Activated B cell treated with CpG ODN at 0.5 μM for 24 hours (primary cell): ENCODE measurements at regions not wholly inside any gene's neighbourhood (a gene's known extent, or its start where the extent isn't known, plus 50 kb on each side); places are given as distances from the start of the nearest gene placed in this dataset.

ENCODE experiments used
- ATAC-seq: fragments of 200-7000 bp; cut with Tn5 transposase; one replicate; pipeline ENCODE4 v1.10.0; 2021; ENCODE audit warnings: low read depth, mild to moderate bottlenecking, moderate library complexity
- CTCF ChIA-PET: fragments of 350-600 bp; sonication (Branson Sonifier 250); formaldehyde crosslinking; loops from one replicate; lab custom pipeline; 2021; ENCODE audit warnings: antibody characterized with exemption; lab: Charles Lee
- POLR2A ChIA-PET: fragments of 350-600 bp; sonication (Branson Sonifier 250); formaldehyde crosslinking; loops from one replicate; lab custom pipeline; 2021; ENCODE audit warnings: antibody characterized with exemption; lab: Charles Lee
- DNase-seq: peaks from one replicate; pipeline ENCODE4 v3.0.0; 2022
- H3K27ac Mint-ChIP-seq: one replicate; pipeline ENCODE4 v1.8.0; 2020; ENCODE audit warnings: mixed read lengths
- H3K27me3 Mint-ChIP-seq: one replicate; pipeline ENCODE4 v1.8.0; 2021; ENCODE audit warnings: mixed read lengths
- H3K36me3 Mint-ChIP-seq: one replicate; pipeline ENCODE4 v1.8.0; 2021; ENCODE audit warnings: low read depth, mixed read lengths
- H3K4me1 Mint-ChIP-seq: one replicate; pipeline ENCODE4 v1.8.0; 2021; ENCODE audit warnings: mixed read lengths
- H3K4me3 Mint-ChIP-seq: one replicate; pipeline ENCODE4 v1.8.0; 2020; ENCODE audit warnings: mild to moderate bottlenecking, mixed read lengths
- H3K9me3 Mint-ChIP-seq: one replicate; pipeline ENCODE4 v1.8.0; 2020; ENCODE audit warnings: mixed read lengths
- intact Hi-C: fragments of 100-400 bp; cut with micrococcal nuclease; formaldehyde crosslinking; loops from one replicate; pipeline ENCODE4 v1.15.1; 2024
- TF ChIP-seq, protein P1 (sequence below): fragments of 200-600 bp; IDR thresholded peaks from one replicate; pipeline ENCODE4 v1.8.0; 2022; ENCODE audit warnings: antibody characterized with exemption, mild to moderate bottlenecking

DNA sequence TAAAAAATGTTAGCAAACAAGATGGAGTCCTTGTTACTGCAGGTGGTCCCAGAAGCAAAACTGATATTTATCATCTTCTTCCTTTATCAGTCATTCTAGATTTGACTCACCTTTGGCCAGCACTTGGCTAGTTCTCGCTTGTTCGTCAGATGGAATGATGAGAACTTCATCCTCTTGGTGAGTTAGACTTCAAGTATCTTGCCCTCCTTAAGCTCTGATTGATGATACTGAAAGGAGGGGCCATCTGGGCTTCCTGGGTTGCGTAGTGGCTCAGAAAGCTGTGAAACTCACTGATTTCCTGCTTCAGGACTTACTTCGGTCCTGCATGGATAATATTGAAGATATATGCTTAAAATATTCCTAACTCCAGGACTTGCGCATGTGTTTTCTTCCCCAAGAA is 1248.2 kb upstream of the CDH9 start:
- Mint-ChIP-seq H3K27me3 (no peaks in the 10 kb centered on the region), H3K36me3 (no peaks in the 10 kb centered on the region), H3K9me3 (peaks cover 5% of the 10 kb centered on the region), H3K4me1 (no peaks in the 10 kb centered on the region), H3K4me3 (no peak overlapping the region), H3K27ac (no peak overlapping the region)
- ChIA-PET POLR2A (no interaction called here), CTCF (no interaction called here)
- intact Hi-C loops = no loop called here
- TF ChIP-seq, protein P1, sequence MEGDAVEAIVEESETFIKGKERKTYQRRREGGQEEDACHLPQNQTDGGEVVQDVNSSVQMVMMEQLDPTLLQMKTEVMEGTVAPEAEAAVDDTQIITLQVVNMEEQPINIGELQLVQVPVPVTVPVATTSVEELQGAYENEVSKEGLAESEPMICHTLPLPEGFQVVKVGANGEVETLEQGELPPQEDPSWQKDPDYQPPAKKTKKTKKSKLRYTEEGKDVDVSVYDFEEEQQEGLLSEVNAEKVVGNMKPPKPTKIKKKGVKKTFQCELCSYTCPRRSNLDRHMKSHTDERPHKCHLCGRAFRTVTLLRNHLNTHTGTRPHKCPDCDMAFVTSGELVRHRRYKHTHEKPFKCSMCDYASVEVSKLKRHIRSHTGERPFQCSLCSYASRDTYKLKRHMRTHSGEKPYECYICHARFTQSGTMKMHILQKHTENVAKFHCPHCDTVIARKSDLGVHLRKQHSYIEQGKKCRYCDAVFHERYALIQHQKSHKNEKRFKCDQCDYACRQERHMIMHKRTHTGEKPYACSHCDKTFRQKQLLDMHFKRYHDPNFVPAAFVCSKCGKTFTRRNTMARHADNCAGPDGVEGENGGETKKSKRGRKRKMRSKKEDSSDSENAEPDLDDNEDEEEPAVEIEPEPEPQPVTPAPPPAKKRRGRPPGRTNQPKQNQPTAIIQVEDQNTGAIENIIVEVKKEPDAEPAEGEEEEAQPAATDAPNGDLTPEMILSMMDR = no peak
- ATAC-seq (no peak), DNase-seq (no peak)

DNA sequence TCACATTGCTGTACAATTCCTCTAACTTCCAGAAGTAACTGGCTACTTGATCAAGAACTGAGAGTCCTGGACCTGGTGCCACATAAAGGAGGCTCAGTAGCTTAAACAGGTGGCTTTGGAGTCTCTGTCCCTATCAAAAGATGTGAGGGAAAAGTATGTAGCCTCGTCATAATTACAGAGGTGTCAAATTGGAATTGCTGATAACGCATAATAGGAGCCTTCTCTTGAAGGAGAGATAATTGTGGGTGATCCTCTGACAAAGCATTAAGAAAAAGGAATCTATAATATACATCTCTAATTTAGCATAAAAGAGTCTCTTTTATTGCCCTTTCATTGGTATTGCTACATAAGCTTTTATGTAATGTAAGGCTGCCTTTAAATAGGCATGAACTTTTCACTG is 1246.4 kb upstream of the CDH9 start:
- H3K27me3 Mint-ChIP-seq = no peaks in the 10 kb centered on the region
- H3K4me1 Mint-ChIP-seq = no peaks in the 10 kb centered on the region
- peaks cover 6% of the 10 kb centered on the region for H3K9me3 Mint-ChIP-seq
- intact Hi-C loops = no loop called here
- TF ChIP-seq, protein P1 = no peak
- no peak overlapping the region for H3K4me3 Mint-ChIP-seq
- ChIA-PET POLR2A (no interaction called here), CTCF (no interaction called here)
- no peak for ATAC-seq
- no peaks in the 10 kb centered on the region for H3K36me3 Mint-ChIP-seq
- no peak for DNase-seq
- H3K27ac Mint-ChIP-seq = no peak overlapping the region

DNA sequence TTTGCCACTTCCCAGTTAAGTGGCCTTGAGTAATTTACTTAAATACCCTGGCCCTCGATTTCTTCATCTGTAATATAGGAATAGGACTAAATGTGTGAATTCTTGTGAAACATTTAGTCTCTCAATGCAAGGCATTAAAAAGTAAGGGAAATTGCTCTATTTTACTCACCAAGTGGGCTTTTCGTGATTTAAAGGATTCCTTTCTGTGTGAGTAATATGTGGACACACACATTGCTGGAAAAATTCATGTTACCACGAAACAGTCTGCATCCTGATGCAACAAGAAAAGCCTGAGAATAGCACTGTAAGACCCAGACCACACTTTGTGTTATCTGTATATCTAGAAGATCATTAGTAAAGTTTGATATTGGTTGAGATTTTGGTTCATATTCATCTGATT is 1243.0 kb upstream of the CDH9 start:
- ATAC-seq = no peak
- ChIA-PET POLR2A (no interaction called here), CTCF (no interaction called here)
- H3K4me3 Mint-ChIP-seq = no peak overlapping the region
- H3K27me3 Mint-ChIP-seq = no peaks in the 10 kb centered on the region
- no peak overlapping the region for H3K27ac Mint-ChIP-seq
- intact Hi-C loops = no loop called here
- no peaks in the 10 kb centered on the region for H3K36me3 Mint-ChIP-seq
- H3K9me3 Mint-ChIP-seq = peaks cover 2% of the 10 kb centered on the region
- TF ChIP-seq, protein P1 = no peak
- DNase-seq = no peak
- H3K4me1 Mint-ChIP-seq = no peaks in the 10 kb centered on the region

DNA sequence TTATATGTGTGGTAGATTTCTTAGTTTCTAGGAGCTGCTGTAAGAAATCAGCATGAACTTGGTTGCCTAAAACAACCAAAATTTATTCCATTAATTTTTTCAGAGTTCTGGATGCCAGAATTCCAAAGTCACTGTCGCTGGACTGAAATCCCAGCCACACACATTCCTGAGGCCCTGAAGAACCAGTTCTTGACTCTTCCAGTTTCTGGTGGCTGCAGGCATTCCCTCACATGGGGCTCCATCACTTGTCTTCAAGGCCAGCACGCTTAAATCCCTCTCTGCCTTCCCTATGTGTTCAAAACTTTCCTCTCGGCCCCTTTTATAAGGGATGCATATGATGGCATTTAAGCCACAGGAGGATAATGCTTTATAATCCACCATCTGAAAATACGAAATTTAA is 1237.5 kb upstream of the CDH9 start:
- Mint-ChIP-seq H3K27ac (no peak overlapping the region), H3K36me3 (no peaks in the 10 kb centered on the region), H3K9me3 (peaks cover 7% of the 10 kb centered on the region), H3K4me1 (no peaks in the 10 kb centered on the region), H3K4me3 (no peak overlapping the region), H3K27me3 (no peaks in the 10 kb centered on the region)
- DNase-seq (no peak), ATAC-seq (no peak)
- CTCF ChIA-PET = no interaction called here
- TF ChIP-seq, protein P1 = no peak
- intact Hi-C loops = no loop called here
- POLR2A ChIA-PET = no interaction called here

DNA sequence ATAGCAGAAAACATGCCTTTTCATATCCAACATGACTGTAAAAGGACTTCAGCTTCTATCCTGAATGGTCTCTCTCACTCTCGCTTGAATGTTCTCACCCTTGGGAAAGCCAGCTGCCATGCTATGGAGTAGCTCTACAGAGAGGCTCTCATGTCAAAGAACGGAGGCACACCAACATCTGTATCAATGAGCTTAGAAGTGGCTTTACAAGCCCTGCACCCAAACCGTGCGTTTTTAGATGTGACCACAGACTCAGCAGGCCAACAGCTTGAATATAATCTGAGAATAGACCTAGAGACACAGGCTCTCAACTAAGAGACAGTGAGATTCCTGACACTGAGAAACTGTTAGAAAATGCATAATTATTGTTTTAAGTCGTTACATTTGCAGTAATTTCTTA is 1231.6 kb upstream of the CDH9 start:
- Mint-ChIP-seq H3K4me1 (no peaks in the 10 kb centered on the region), H3K9me3 (peaks cover 5% of the 10 kb centered on the region), H3K4me3 (no peak overlapping the region), H3K36me3 (no peaks in the 10 kb centered on the region), H3K27me3 (no peaks in the 10 kb centered on the region), H3K27ac (no peak overlapping the region)
- POLR2A ChIA-PET = no interaction called here
- TF ChIP-seq, protein P1 = no peak
- DNase-seq (no peak), ATAC-seq (no peak)
- CTCF ChIA-PET = no interaction called here
- intact Hi-C loops = no loop called here
